SK-N-SH treated with all-trans-retinoic acid at 6 μM for 48 hours (cell line): ENCODE measurements at regions not wholly inside any gene's neighbourhood (a gene's known extent, or its start where the extent isn't known, plus 50 kb on each side); places are given as distances from the start of the nearest gene placed in this dataset.

Experiments used
- GLIS3 ChIP-seq: fragments of 250-450 bp; sonication (Bioruptor Pico); IDR thresholded peaks from 2 replicates; pipeline ENCODE4 v1.5.0; 2020; ENCODE audit warnings: mild to moderate bottlenecking, moderate library complexity
- ZNF565 ChIP-seq: fragments of 450-650 bp; formaldehyde crosslinking; conservative IDR thresholded peaks from 2 replicates; pipeline ENCODE4 v1.5.0; 2020; ENCODE audit warnings: low read depth, mild to moderate bottlenecking, moderate library complexity
- ZNF70 ChIP-seq: fragments of 450-650 bp; formaldehyde crosslinking; IDR thresholded peaks from 2 replicates; pipeline ENCODE4 v1.5.0; 2020; ENCODE audit warnings: mild to moderate bottlenecking, moderate library complexity
- TF ChIP-seq, protein P1 (sequence below): fragments of 250-450 bp; sonication (Bioruptor Pico); IDR thresholded peaks from 2 replicates; pipeline ENCODE4 v1.8.0; 2021; ENCODE audit warnings: low read depth, mild to moderate bottlenecking, moderate library complexity, borderline replicate concordance
- TF ChIP-seq, protein P2 (sequence below): fragments of 250-450 bp; sonication (Bioruptor Pico); IDR thresholded peaks from 2 replicates; pipeline ENCODE4 v1.8.0; 2020; ENCODE audit warnings: mild to moderate bottlenecking, moderate library complexity, borderline replicate concordance
- TF ChIP-seq, protein P3 (sequence below): fragments of 250-450 bp; sonication (Bioruptor Pico); IDR thresholded peaks from 2 replicates; pipeline ENCODE4 v1.5.0; 2020; ENCODE audit warnings: mild to moderate bottlenecking, moderate library complexity

DNA sequence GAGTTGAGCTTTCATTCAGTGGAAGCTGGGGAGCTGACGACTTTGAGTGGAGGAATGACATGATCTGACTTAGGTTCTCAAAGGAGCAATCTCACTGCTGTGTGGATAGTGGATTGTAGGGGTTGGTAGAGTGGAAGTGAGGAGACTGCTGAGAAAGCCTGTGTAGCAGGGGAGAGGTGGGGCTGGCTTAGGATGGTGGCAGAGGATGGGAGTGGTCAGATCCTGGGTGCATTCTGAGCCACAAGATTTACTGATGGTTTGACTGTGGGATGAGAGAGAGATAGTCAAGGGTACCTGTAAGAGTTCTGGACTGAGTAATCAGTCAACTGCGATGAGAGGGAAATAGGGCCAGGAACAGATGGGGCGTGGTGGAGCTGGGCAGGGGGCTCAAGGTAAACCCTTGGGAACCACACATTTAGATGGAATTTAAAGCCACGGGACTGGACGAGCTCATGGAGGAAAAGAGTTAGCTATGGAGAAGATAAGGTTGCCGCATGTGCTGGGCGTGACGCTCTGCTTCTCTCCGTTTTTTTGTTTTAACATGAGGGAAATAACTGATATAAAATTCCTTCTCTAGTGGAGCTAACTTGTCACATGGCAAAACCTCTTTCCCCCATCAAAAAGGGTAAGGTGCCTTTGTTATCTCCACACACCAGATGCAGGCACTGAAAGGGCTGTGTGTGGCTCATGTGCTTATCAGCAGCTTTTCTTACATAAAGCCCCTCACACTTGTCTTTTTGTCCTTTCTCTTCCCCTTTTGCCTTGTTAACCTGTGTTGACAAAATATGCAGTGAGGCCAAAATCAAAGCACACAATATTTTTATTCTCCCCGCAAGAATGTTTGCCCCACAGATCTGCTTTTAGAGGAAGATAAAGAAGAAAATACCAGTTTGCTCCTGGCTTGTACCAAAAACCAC lies 379.8 kb downstream of the TSN start:
- TF ChIP-seq, protein P1, sequence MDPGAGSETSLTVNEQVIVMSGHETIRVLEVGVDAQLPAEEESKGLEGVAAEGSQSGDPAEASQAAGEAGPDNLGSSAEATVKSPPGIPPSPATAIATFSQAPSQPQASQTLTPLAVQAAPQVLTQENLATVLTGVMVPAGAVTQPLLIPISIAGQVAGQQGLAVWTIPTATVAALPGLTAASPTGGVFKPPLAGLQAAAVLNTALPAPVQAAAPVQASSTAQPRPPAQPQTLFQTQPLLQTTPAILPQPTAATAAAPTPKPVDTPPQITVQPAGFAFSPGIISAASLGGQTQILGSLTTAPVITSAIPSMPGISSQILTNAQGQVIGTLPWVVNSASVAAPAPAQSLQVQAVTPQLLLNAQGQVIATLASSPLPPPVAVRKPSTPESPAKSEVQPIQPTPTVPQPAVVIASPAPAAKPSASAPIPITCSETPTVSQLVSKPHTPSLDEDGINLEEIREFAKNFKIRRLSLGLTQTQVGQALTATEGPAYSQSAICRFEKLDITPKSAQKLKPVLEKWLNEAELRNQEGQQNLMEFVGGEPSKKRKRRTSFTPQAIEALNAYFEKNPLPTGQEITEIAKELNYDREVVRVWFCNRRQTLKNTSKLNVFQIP: no peak
- TF ChIP-seq ZNF70 (CRISPR knock-in tag): no peak
- TF ChIP-seq, protein P2, sequence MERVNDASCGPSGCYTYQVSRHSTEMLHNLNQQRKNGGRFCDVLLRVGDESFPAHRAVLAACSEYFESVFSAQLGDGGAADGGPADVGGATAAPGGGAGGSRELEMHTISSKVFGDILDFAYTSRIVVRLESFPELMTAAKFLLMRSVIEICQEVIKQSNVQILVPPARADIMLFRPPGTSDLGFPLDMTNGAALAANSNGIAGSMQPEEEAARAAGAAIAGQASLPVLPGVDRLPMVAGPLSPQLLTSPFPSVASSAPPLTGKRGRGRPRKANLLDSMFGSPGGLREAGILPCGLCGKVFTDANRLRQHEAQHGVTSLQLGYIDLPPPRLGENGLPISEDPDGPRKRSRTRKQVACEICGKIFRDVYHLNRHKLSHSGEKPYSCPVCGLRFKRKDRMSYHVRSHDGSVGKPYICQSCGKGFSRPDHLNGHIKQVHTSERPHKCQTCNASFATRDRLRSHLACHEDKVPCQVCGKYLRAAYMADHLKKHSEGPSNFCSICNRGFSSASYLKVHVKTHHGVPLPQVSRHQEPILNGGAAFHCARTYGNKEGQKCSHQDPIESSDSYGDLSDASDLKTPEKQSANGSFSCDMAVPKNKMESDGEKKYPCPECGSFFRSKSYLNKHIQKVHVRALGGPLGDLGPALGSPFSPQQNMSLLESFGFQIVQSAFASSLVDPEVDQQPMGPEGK (CRISPR knock-in tag): no peak
- TF ChIP-seq, protein P3, sequence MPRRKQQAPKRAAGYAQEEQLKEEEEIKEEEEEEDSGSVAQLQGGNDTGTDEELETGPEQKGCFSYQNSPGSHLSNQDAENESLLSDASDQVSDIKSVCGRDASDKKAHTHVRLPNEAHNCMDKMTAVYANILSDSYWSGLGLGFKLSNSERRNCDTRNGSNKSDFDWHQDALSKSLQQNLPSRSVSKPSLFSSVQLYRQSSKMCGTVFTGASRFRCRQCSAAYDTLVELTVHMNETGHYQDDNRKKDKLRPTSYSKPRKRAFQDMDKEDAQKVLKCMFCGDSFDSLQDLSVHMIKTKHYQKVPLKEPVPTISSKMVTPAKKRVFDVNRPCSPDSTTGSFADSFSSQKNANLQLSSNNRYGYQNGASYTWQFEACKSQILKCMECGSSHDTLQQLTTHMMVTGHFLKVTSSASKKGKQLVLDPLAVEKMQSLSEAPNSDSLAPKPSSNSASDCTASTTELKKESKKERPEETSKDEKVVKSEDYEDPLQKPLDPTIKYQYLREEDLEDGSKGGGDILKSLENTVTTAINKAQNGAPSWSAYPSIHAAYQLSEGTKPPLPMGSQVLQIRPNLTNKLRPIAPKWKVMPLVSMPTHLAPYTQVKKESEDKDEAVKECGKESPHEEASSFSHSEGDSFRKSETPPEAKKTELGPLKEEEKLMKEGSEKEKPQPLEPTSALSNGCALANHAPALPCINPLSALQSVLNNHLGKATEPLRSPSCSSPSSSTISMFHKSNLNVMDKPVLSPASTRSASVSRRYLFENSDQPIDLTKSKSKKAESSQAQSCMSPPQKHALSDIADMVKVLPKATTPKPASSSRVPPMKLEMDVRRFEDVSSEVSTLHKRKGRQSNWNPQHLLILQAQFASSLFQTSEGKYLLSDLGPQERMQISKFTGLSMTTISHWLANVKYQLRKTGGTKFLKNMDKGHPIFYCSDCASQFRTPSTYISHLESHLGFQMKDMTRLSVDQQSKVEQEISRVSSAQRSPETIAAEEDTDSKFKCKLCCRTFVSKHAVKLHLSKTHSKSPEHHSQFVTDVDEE (CRISPR knock-in tag): no peak
- TF ChIP-seq ZNF565: no peak
- no peak for TF ChIP-seq GLIS3 (CRISPR knock-in tag)
